Stimulated activated CD8-positive, alpha-beta memory T cell treated with anti-CD3 and anti-CD28 coated beads, Interleukin-7, amount 100 ng/mL, for 1 hour (primary cell): ENCODE measurements at regions not wholly inside any gene's neighbourhood (a gene's known extent, or its start where the extent isn't known, plus 50 kb on each side); places are given as distances from the start of the nearest gene placed in this dataset.

Source experiments
- DNase-seq, 2 donors: peaks; one replicate each; pipeline ENCODE4 v3.0.0-alpha.2; 2020; ENCODE audit warnings: low read depth in 2 of 2

GRCh38 chr6:4295783-4296155 is 160.4 kb upstream of the ECI2 start:
- no peak for DNase-seq

DNA sequence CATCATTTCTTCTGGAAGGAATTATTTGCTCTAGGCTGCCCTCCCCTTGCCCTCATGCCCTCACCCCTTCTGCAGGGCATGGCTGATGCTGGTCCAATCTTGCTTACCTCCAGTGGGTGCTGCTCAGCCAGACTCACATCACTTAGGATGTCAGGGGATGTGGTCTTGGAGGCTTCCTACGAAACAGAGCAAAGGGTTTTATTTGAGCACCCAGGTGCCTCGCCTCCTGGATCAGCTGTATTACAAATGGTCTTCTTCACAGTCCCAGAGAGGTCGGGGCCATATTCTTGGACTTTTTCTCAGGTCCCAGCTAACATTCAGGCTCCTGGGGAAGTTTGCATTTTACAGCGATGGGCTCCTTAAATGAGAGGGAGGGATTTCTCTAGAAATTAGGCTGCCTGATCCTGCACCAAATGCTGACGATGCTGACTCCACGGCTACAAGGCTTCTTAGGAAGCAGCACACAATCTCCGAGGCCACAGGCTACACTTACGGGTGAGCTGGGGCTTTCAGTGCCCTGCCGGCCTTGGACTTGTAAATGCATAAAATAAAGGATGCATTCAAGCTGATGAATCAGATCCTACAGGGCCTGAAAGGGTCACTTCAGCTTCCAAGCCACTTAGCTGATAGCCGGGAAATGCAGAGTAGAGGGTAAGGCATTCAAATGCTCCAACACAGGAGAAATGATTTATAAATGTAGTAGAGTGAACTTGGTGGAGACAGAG is 159.8 kb upstream of the ECI2 start:
- DNase-seq, result no peak

DNA sequence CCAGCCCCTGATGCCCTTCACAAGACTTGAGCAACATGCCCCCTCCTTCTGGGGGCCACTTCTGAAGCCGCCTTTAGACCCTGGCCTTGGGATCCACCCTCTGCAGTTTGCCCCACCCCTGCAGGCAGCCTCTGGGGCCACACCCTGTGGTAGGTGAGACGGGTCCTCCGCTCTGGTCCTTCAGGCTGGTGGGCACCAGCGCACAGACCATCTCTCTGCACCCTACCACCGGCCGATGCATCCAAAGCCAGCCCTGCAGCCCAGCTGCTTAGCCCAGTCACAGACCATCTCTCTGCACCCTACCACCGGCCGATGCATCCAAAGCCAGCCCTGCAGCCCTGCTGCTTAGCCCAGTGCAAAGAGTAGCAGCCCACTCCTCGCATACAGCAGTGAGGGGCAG is 159.3 kb upstream of the ECI2 start:
- no peak for DNase-seq

DNA sequence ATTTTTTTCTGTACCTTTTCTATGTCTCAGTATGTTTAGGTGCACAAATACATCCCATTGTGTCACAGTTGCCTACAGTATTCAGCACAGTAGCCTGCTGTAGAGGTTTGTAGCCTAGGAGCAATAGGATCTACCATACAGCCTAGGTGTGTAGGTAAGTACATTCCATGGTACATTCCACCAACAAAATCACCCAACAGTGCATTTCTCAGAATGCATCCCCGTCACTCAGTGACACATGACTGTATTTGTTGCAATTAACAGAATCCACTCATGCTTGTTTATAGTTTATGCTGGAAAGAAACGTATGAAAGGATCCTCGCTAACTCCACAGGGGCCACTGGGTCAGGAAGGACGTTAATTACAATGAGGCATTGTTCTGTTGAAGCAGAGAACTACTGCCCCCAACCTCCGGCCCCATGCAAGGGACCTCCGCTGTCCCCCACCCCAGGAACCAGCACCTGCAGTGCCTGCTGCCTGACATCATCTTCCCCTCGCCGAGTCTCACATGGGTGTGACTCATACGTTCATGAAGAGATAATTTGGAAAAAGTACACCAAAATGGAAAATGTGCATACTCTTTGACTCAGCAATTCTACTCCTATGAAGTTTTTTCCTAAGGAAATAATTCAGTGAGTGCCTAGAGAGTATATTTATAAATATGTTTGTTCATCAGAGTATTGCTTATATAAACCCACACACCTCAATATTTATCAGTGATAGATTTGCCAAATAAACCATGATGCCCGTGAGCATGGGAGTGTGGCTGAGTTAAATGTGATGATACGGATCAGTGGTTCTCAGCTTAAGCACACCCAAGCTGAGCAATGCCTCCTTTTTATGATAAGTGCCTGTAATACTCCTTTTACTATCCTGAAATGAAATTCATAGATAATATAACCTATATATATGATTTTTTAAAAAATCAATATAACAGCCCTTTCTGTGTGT is 156.4 kb upstream of the ECI2 start:
- DNase-seq, result no peak

DNA sequence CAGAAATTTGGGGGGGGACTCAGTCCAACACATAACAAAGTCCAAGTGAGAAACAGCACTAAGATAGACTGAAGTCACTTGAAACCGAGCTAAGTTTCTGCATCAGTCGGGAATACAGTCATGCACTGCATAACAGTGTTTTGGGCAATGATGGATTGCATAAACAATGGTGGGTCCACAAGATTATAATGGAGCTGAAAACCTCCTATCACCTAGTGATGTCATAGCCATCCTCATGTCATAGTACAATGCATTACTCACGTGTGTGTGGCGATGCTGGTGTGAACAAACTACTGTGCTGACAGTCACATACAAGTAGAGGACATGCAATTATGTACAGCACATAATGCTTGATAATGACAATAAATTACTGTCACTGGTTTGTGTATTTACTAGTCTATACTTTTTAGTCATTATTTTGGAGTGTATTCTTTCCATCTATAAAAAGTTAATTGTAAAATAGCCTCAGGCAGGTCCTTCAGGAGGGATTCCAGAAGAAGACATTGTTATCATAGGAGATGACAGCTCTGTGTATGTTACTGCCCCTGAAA is 154.5 kb upstream of the ECI2 start:
- no peak for DNase-seq

DNA sequence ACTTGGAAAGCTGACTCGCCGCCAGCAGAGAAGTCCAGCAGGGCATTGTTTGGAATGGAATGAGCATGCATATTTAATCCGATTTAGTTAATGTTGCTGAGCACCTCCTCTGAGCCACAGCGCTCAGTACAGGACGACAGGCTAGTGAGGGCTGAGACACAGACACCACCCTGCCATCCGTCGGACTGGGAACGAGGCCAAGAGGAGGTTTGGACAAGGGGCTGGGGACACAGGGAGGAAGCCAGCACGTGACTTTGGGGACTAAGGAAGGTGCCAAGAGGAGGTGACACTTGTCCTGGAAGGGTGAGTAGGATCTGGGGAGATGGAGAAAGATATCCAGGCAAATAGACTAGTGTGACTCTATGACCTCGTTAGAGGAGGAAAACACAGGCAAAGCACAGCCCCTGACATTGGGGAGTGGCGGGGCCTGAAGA is 152.5 kb upstream of the ECI2 start:
- no peak for DNase-seq

DNA sequence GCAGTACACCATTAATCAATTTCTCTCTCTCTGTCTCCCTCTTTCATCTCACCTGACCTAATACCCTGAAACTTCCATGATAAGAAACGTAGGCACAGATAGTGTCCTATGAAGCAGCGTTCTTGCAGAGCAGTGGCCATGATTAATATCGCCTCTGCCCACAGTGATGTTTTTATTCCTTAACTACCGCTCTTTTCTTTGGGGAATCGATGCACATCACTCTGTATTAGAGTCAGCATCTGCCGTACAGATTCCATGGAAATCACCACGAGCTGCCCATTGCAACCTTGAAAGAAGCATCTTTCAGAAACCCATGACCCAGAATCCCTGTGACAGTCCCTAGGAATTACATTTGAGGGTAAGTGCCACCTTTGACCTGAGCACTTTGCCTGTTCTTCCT is 152.0 kb upstream of the ECI2 start:
- DNase-seq, result no peak

DNA sequence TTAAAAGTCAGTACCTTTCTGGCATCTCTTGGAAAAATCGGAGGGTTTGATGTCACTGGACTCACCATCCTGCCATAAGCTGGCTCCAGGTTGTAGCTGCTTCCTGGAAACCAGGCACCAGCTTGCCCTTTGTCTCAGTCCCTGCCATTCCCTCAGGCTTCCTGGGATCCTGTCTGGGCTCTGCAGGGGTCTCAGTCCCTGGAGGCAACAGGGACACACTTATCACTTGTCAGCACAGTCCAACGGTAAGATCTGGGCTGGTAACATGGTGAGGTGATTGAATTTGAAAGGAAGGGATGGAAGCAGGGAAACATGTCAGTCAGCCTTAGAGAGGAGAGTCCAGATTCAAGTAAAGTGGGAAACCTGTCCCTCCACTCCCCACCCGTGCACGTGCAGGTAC is 147.6 kb upstream of the ECI2 start:
- no peak for DNase-seq

DNA sequence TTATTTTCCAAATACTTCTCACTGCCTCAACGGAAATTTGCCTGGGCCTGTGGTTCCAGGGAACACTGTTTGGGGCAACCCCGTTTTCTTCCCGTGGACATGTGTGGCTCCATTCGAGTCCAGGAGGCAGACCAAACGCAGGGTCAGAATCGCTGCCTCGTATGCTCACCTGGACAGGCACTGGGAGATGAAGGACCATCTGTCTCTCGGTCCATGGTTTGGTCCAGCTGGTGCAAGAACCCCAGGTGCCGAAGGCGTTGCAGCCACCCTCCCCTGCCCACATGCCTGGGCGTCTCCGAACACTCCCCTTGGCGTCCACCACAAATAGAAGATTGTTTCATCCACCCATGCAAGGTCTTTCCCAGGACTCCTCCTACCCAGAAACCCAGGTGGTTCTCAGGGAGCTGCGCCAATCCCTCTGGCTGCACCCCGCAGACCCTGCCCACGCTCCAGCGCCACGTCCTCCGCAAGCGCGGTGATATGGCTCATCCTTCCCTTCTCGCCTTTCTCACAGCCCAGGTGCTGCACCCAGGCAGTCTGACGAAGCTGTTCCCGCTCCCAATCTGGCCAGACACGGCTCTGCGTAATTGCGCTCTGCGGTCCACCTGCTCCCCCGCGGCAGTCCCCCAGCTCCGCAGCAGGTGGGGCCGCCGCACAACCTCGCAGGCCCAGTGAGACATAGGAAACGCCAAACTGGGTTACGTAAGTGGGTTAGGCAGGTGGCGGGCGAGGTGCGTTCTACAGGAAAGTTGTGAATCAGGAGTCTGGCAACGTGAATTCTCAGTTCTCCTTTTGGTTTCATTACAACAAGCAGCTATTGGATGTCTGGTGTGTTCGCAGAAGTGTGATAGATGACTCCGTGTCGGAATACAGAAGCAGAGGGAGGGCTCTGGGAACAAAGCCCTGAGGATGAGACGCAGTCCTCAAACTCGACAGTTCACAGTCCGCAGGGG is 146.2 kb upstream of the ECI2 start:
- DNase-seq, result no peak

- no peak for DNase-seq
These were observed 145.3 kb upstream of the ECI2 start for GRCh38 chr6:4280707-4281106.

DNA sequence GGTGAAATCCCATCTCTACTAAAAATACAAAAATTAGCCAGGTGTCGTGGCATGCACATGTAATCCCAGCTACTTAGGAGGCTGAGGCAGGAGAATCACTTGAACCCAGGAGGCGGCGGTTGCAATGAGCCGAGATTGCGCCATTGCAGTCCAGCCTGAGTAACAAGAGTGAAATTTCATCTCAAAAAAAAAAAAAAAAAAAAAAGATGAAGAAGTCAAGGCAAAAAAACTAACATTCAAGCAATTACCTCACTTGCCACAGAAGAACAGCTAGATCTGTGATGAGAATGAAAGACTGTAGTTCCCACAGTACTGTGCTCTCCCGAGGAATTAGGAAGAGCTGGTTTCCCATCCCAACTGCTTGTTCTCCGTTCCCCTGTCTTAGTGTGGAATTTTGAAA is 144.7 kb upstream of the ECI2 start:
- no peak for DNase-seq

DNA sequence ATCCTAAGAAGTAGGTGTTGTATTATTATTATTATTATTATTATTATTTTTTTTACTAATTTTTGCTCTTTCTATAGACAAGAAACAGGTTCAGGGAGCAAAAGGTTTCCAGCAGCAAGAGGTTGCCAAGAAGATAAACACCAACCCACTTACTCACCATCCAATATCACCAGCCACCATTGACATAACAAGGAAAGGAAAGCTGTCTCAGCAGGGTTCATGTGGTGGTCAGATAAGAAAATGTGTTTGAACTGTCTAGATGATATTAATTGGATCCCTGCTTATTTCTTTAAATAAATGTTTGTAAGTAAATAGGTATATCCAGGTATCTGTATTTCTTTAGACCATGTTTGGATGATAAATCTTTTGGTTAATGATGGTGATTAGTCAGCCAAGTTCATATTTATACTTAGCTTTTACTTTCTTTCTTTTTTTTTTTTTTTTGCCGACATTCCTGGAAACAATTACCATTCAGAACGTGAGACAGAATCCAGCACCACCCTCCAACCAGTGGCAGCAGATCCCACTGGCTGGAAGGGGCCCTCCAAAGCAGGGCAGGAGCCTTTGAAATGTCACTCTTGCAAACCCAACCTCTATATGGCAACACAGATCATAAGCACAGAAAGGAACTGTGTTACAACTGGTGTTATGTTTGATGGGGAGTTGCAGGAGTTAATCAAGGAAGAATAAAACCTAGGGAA is 139.2 kb upstream of the ECI2 start:
- no peak for DNase-seq

GRCh38 chr6:4272996-4273395 is 137.6 kb upstream of the ECI2 start:
- DNase-seq, result no peak

DNA sequence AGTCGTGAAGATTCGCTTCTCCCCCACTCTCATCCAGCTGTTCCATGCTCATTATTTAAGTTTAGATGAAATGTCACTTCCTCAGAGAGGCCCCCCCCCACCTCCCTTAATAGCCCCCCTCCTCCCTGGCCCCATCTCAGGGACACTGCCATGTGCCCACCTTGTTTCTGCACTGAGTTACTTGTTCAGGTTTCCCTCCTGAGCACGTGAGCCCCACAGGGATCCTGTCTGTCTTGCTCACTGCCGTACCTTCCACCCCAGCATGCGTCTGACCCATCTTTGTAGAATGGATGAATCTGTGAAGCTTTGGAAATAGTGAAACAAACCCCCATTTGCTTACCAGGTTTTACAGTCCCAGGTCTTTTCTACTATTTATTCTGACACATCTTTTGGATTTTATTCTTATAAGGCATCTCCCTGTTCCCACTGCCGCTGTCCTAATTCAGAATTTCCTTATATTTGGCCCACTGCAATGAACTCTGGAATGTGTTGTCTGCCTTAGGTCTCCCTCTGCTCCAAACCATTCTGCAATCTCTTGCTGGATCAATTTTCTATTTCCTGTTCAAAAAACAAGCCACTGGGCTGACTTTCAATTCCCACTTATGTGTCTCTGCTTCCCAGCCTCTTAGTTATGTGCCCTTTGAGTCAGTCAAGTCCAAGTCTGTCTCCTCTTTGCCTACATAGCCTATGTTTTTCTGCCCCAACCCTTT is 136.5 kb upstream of the ECI2 start:
- DNase-seq, result no peak

GRCh38 chr6:4270776-4271175 is 135.4 kb upstream of the ECI2 start:
- no peak for DNase-seq

DNA sequence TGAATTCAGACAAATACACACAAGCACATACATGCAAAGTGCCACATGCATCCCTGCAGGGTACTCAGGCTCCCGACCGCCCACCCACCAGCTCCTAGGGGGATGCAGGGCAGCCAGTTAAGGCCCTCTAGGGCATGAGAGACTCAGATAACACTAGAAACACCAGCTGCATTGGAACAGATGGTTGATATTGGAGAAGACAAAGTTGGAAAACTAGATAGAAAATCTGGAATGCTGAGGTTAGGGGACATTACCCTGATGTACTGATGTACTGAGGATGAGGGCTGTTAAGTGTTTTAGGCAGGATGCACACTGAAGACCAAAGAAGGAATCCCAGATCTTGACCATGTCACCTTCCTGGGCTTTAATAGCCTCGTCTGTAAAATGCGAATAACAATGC is 134.6 kb upstream of the ECI2 start:
- DNase-seq, result no peak

DNA sequence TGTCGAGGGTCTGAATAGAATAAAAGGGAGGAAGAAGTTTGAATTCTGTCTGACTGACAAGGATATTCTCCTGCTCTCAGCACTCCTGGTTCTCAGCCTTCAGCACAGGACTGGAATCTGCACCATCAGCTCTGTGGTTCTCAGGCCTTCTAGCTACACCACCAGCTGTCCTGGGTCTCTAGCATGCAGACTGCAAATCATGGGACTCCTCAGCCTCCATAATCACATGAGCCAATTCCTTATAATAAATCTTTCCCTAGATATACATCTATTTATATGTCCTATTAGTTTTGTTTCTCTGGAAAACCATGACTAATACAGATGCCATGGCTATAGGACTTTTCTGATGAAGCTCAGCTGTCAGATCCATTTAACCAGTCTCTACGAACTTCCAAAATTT is 132.8 kb upstream of the ECI2 start:
- DNase-seq, result no peak

DNA sequence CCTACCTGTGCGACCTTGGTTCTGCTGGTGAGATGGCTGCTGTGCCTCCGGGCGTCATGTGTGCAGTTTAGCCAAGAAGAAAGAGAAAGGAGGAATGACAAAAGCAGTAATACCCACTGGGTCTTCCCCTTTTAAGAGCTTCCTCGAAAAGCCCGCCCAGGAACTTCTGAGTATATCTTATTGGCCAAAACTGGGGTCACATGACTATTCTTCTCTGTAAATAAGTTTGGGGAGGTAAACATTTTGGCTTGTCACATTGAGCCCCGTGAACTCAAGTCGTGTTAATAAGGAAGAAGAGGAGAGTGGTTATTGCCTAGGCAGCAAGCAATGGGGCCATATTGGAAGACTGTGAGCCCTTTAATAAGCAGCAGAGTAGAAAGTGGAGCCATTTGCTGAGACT is 130.4 kb upstream of the ECI2 start:
- no peak for DNase-seq

GRCh38 chr6:4264601-4265000 is 129.2 kb upstream of the ECI2 start:
- DNase-seq, result no peak

GRCh38 chr6:4264081-4264480 is 128.7 kb upstream of the ECI2 start:
- DNase-seq, result no peak
